RWPE2 (cell line): ENCODE measurements at regions not wholly inside any gene's neighbourhood (a gene's known extent, or its start where the extent isn't known, plus 50 kb on each side); places are given as distances from the start of the nearest gene placed in this dataset.

Experiments used
- ATAC-seq: fragments of 200-7000 bp; cut with Tn5 transposase; 3 replicates; pipeline ENCODE4 v1.9.1; 2021; ENCODE audit warnings: low read depth
- DNase-seq: peaks from one replicate; pipeline ENCODE4 v3.0.0-alpha.2; 2020; ENCODE audit warnings: low spot score
- H3K27ac ChIP-seq: fragments of 450-650 bp; 2 replicates; pipeline ENCODE4 v1.5.1; 2017; ENCODE audit warnings: mild to moderate bottlenecking; ENCODE audit not compliant: poor library complexity, severe bottlenecking
- H3K27me3 ChIP-seq: fragments of 250-450 bp; sonication (Bioruptor Pico); 2 replicates; pipeline ENCODE4 v1.5.1; 2021; ENCODE audit warnings: mild to moderate bottlenecking, moderate library complexity; ENCODE audit not compliant: insufficient read depth, poor library complexity, severe bottlenecking
- H3K36me3 ChIP-seq: fragments of 250-450 bp; sonication (Bioruptor Pico); 2 replicates; pipeline ENCODE4 v1.5.1; 2020; ENCODE audit warnings: low read depth, mild to moderate bottlenecking, moderate library complexity
- H3K4me1 ChIP-seq: fragments of 250-450 bp; sonication (Bioruptor Pico); 2 replicates; pipeline ENCODE4 v1.5.1; 2021; ENCODE audit warnings: mild to moderate bottlenecking, moderate library complexity; ENCODE audit not compliant: insufficient read depth, poor library complexity, severe bottlenecking
- H3K4me3 ChIP-seq: fragments of 250-450 bp; sonication (Bioruptor Pico); 2 replicates; pipeline ENCODE4 v1.5.1; 2021; ENCODE audit warnings: mild to moderate bottlenecking, moderate library complexity; ENCODE audit not compliant: severe bottlenecking
- H3K9me3 ChIP-seq: fragments of 250-450 bp; sonication (Bioruptor Pico); 2 replicates; pipeline ENCODE4 v1.5.1; 2021; ENCODE audit warnings: mild to moderate bottlenecking, moderate library complexity; ENCODE audit not compliant: severe bottlenecking
- TF ChIP-seq, protein P1 (sequence below): fragments of 450-650 bp; IDR thresholded peaks from one replicate; pipeline ENCODE4 v1.5.1; 2017; ENCODE audit warnings: mild to moderate bottlenecking, moderate library complexity; ENCODE audit not compliant: poor library complexity, severe bottlenecking

GRCh38 chr3:34421762-34422161 lies 623.3 kb downstream of the PDCD6IP start:
- Histone ChIP-seq H3K9me3 (no peaks in the 10 kb centered on the region), H3K4me1 (no peaks in the 10 kb centered on the region), H3K27me3 (no peaks in the 10 kb centered on the region), H3K27ac (no peak overlapping the region), H3K36me3 (no peaks in the 10 kb centered on the region), H3K4me3 (no peak overlapping the region)
- ATAC-seq (no peak), DNase-seq (no peak)
- TF ChIP-seq, protein P1, sequence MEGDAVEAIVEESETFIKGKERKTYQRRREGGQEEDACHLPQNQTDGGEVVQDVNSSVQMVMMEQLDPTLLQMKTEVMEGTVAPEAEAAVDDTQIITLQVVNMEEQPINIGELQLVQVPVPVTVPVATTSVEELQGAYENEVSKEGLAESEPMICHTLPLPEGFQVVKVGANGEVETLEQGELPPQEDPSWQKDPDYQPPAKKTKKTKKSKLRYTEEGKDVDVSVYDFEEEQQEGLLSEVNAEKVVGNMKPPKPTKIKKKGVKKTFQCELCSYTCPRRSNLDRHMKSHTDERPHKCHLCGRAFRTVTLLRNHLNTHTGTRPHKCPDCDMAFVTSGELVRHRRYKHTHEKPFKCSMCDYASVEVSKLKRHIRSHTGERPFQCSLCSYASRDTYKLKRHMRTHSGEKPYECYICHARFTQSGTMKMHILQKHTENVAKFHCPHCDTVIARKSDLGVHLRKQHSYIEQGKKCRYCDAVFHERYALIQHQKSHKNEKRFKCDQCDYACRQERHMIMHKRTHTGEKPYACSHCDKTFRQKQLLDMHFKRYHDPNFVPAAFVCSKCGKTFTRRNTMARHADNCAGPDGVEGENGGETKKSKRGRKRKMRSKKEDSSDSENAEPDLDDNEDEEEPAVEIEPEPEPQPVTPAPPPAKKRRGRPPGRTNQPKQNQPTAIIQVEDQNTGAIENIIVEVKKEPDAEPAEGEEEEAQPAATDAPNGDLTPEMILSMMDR = no peak

GRCh38 chr3:34439796-34440195 lies 641.4 kb downstream of the PDCD6IP start:
- Histone ChIP-seq H3K4me1 (no peaks in the 10 kb centered on the region), H3K27ac (no peak overlapping the region), H3K36me3 (no peaks in the 10 kb centered on the region), H3K9me3 (no peaks in the 10 kb centered on the region), H3K4me3 (no peak overlapping the region), H3K27me3 (no peaks in the 10 kb centered on the region)
- DNase-seq (no peak), ATAC-seq (no peak)
- TF ChIP-seq, protein P1 = no peak

DNA sequence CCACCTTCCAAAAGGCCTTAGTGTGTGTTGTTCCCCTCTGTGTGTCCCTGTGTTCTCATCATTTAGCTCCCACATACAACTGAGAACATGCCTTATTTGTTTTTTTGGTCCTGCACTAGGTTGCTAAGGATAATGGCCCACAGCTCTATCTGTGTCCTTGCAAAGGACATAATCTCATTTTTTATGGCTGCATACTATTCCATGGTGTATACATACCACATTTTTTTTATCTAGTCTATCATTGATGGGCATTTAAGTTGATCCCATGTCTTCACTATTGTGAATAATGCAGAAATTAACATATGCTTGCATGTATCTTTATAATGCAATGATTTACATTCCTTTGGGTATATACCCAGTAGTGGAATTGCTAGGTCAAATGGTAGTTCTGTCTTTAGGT lies 645.7 kb downstream of the PDCD6IP start:
- H3K9me3 ChIP-seq = no peaks in the 10 kb centered on the region
- DNase-seq = no peak
- no peak overlapping the region for H3K27ac ChIP-seq

GRCh38 chr3:34449305-34449704 lies 650.9 kb downstream of the PDCD6IP start:
- Histone ChIP-seq H3K9me3 (no peaks in the 10 kb centered on the region), H3K36me3 (no peaks in the 10 kb centered on the region), H3K27ac (no peak overlapping the region), H3K4me3 (no peak overlapping the region), H3K27me3 (no peaks in the 10 kb centered on the region), H3K4me1 (no peaks in the 10 kb centered on the region)
- no peak for DNase-seq
- ATAC-seq = no peak
- TF ChIP-seq, protein P1 = no peak

More for the DNA sequence above, 645.7 kb downstream of the PDCD6IP start:
- ATAC-seq = no peak
- Histone ChIP-seq H3K27me3 (no peaks in the 10 kb centered on the region), H3K36me3 (no peaks in the 10 kb centered on the region), H3K4me3 (no peak overlapping the region), H3K4me1 (no peaks in the 10 kb centered on the region)
- TF ChIP-seq, protein P1 = no peak

GRCh38 chr3:34463414-34463813 lies 665.0 kb downstream of the PDCD6IP start:
- no peak for DNase-seq
- no peaks in the 10 kb centered on the region for H3K27me3 ChIP-seq
- H3K9me3 ChIP-seq = no peaks in the 10 kb centered on the region
- H3K4me1 ChIP-seq = no peaks in the 10 kb centered on the region
- no peaks in the 10 kb centered on the region for H3K36me3 ChIP-seq
- no peak for ATAC-seq
- no peak overlapping the region for H3K4me3 ChIP-seq
- TF ChIP-seq, protein P1 = no peak
- H3K27ac ChIP-seq = no peak overlapping the region
